ENCODE measurements at regions not wholly inside any gene's neighbourhood (a gene's known extent, or its start where the extent isn't known, plus 50 kb on each side); places are given as distances from the start of the nearest gene placed in this dataset.

DNA sequence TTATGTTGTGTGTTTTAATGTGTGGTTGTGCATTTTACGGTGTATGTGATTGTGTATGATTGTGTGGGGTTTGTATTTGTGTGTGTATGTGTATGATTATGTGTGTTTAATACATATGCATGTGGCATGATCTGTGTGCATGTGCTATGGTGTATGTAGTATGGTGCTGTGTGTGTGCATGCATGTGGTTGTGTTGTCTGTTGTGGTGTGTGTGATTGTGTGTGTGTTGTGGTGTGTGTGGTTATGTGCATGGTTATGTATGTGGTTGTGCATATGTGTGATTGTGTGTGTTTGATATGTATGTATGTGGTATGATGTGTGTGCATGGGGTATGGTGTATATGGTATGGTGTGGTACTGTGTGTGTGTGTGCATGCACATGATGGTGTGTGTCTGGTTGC, 148.1 kb upstream of the AGAP1 start:
- TF ChIP-seq, protein P1, sequence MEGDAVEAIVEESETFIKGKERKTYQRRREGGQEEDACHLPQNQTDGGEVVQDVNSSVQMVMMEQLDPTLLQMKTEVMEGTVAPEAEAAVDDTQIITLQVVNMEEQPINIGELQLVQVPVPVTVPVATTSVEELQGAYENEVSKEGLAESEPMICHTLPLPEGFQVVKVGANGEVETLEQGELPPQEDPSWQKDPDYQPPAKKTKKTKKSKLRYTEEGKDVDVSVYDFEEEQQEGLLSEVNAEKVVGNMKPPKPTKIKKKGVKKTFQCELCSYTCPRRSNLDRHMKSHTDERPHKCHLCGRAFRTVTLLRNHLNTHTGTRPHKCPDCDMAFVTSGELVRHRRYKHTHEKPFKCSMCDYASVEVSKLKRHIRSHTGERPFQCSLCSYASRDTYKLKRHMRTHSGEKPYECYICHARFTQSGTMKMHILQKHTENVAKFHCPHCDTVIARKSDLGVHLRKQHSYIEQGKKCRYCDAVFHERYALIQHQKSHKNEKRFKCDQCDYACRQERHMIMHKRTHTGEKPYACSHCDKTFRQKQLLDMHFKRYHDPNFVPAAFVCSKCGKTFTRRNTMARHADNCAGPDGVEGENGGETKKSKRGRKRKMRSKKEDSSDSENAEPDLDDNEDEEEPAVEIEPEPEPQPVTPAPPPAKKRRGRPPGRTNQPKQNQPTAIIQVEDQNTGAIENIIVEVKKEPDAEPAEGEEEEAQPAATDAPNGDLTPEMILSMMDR (IDR thresholded peaks at IDR 0.05), result no peak
- no peak for TF ChIP-seq POLR2AphosphoS5 (IDR thresholded peaks at IDR 0.05)
- no peak for TF ChIP-seq EP300 (IDR thresholded peaks at IDR 0.05; ENCODE audit: low read depth)
- no peak for TF ChIP-seq POLR2A (IDR thresholded peaks at IDR 0.05)
